Sigmoid colon (tissue), 6 donors: ENCODE measurements at regions not wholly inside any gene's neighbourhood (a gene's known extent, or its start where the extent isn't known, plus 50 kb on each side); places are given as distances from the start of the nearest gene placed in this dataset.

Experiments
- DNase-seq: peaks from one replicate; pipeline ENCODE4 v3.0.0-alpha.2; 2019
- H3K27ac ChIP-seq, 4 donors: fragments of 200-600 bp; sonication (generic); one replicate each; pipeline ENCODE4 v1.5.1; 2016 to 2019; ENCODE audit warnings: mild to moderate bottlenecking in 1 of 4
- H3K27me3 ChIP-seq, 3 donors: fragments of 200-600 bp; sonication (generic); one replicate each; pipeline ENCODE4 v1.5.1; 2019; ENCODE audit warnings: mild to moderate bottlenecking in 1 of 3
- H3K36me3 ChIP-seq, 4 donors: fragments of 200-600 bp; sonication (generic); one replicate each; pipeline ENCODE4 v1.5.1; 2016 to 2019
- H3K4me1 ChIP-seq, 4 donors: fragments of 200-600 bp; sonication (generic); one replicate each; pipeline ENCODE4 v1.5.1; 2017 to 2019
- H3K4me3 ChIP-seq, 4 donors: fragments of 200-600 bp; sonication (generic); one replicate each; pipeline ENCODE4 v1.5.1; 2017 to 2019; ENCODE audit warnings: mild to moderate bottlenecking in 2 of 4, moderate library complexity in 1 of 4
- H3K9me3 ChIP-seq, 4 donors: fragments of 200-600 bp in 3 of 4; sonication (generic) in 3 of 4; one replicate each; pipeline versions ENCODE4 v1.5.1 to v1.6.1; 2013 to 2019
- CTCF ChIP-seq, 4 experiments: fragments of 450-650 bp in 3 of 4; fragments of 200-600 bp in 1 of 4; IDR thresholded peaks; one replicate each; pipeline ENCODE4 v1.5.1; 2016 to 2019; ENCODE audit warnings: antibody characterized with exemption in 4 of 4, mild to moderate bottlenecking in 3 of 4, moderate library complexity in 2 of 4
- EP300 ChIP-seq, 4 donors: sonication (generic); formaldehyde crosslinking; IDR thresholded peaks; one replicate each; pipeline ENCODE4 v1.6.1; 2017; ENCODE audit warnings: antibody characterized with exemption in 4 of 4
- POLR2A ChIP-seq, 2 donors: fragments of 450-650 bp; IDR thresholded peaks; one replicate each; pipeline ENCODE4 v1.6.1; 2016; ENCODE audit warnings: antibody characterized with exemption in 2 of 2, mild to moderate bottlenecking in 2 of 2, moderate library complexity in 2 of 2
- POLR2AphosphoS5 ChIP-seq, 4 donors: sonication (generic); formaldehyde crosslinking; IDR thresholded peaks; one replicate each; pipeline ENCODE4 v1.6.1; 2017; ENCODE audit warnings: antibody characterized with exemption in 4 of 4
- WGBS, 2 donors: extraction: QIAGEN DNeasy Blood & Tissue Kit; methylation state at CpG; one replicate each; pipeline ENCODE4 v1.1.7; 2013; 5-methylcytosine and 5-hydroxymethylcytosine counted together
- intact Hi-C: fragments of 100-400 bp; cut with DNase I; formaldehyde crosslinking; loops from one replicate; pipeline ENCODE4 v1.15.1; 2023
- donor health status: healthy with polysubstance abuse.
- donor health status: healthy.

GRCh38 chr3:106113747-106114146 is 244.9 kb upstream of the CBLB start:
- Histone ChIP-seq H3K9me3 (no peaks in the 10 kb centered on the region), H3K4me1 (no peaks in the 10 kb centered on the region), H3K27me3 (no peaks in the 10 kb centered on the region), H3K27ac (no peak overlapping the region), H3K36me3 (no peaks in the 10 kb centered on the region), H3K4me3 (no peak overlapping the region)
- no peak for DNase-seq
- TF ChIP-seq CTCF (IDR thresholded peaks at IDR 0.05) (no peak), POLR2A (IDR thresholded peaks at IDR 0.05) (no peak), EP300 (IDR thresholded peaks at IDR 0.05) (no peak), POLR2AphosphoS5 (IDR thresholded peaks at IDR 0.05) (no peak)
- intact Hi-C loops = no loop called here
- 84 to 86% methylated on average over 1 of the region's 1 CpG for WGBS, 2 donors

- TF ChIP-seq CTCF (IDR thresholded peaks at IDR 0.05) = no peak
- no peak for TF ChIP-seq POLR2AphosphoS5 (IDR thresholded peaks at IDR 0.05)
- WGBS, 2 donors = 82 to 85% methylated on average over 1 of the region's 1 CpG
- no peaks in the 10 kb centered on the region for H3K9me3 ChIP-seq
- no peak overlapping the region for H3K27ac ChIP-seq
- DNase-seq = no peak
- H3K4me1 ChIP-seq = no peaks in the 10 kb centered on the region
- H3K36me3 ChIP-seq = no peaks in the 10 kb centered on the region
- intact Hi-C loops = no loop called here
- no peak overlapping the region for H3K4me3 ChIP-seq
- H3K27me3 ChIP-seq = no peaks in the 10 kb centered on the region
Measured at GRCh38 chr3:106114220-106114619, 245.4 kb upstream of the CBLB start.

GRCh38 chr3:106114848-106115247 is 246.0 kb upstream of the CBLB start:
- TF ChIP-seq POLR2A (IDR thresholded peaks at IDR 0.05) (no peak), POLR2AphosphoS5 (IDR thresholded peaks at IDR 0.05) (no peak), CTCF (IDR thresholded peaks at IDR 0.05) (no peak), EP300 (IDR thresholded peaks at IDR 0.05) (no peak)
- DNase-seq = no peak
- H3K9me3 ChIP-seq = no peaks in the 10 kb centered on the region
- H3K4me3 ChIP-seq = no peak overlapping the region
- intact Hi-C loops = no loop called here
- H3K27me3 ChIP-seq = no peaks in the 10 kb centered on the region
- H3K36me3 ChIP-seq = no peaks in the 10 kb centered on the region
- H3K4me1 ChIP-seq = no peaks in the 10 kb centered on the region
- H3K27ac ChIP-seq = no peak overlapping the region

- intact Hi-C loops = no loop called here
- 86 to 96% methylated on average over 2 of the region's 2 CpGs for WGBS, 2 donors
- no peak for DNase-seq
Measured at GRCh38 chr3:106115557-106115956, 246.7 kb upstream of the CBLB start.

More at GRCh38 chr3:106115557-106115956, 246.7 kb upstream of the CBLB start:
- Histone ChIP-seq H3K4me1 (no peaks in the 10 kb centered on the region), H3K9me3 (no peaks in the 10 kb centered on the region), H3K36me3 (no peaks in the 10 kb centered on the region), H3K4me3 (no peak overlapping the region), H3K27ac (no peak overlapping the region), H3K27me3 (no peaks in the 10 kb centered on the region)
- no peak for TF ChIP-seq POLR2AphosphoS5 (IDR thresholded peaks at IDR 0.05)
- no peak for TF ChIP-seq EP300 (IDR thresholded peaks at IDR 0.05)
- no peak for TF ChIP-seq POLR2A (IDR thresholded peaks at IDR 0.05)
- no peak for TF ChIP-seq CTCF (IDR thresholded peaks at IDR 0.05)
